ENCODE measurements at regions not wholly inside any gene's neighbourhood (a gene's known extent, or its start where the extent isn't known, plus 50 kb on each side); places are given as distances from the start of the nearest gene placed in this dataset.
"Not testable (repeated sequence)": the region's sequence is repeated elsewhere in the genome, so short reads cannot be mapped to it uniquely, and the experiment has no call there.

- Histone ChIP-seq H3K4me3 (no peak overlapping the region), H3K27me3 (no peaks in the 10 kb centered on the region), H3K27ac (no peak overlapping the region), H3K36me3 (no peaks in the 10 kb centered on the region), H3K9me3 (no peaks in the 10 kb centered on the region), H3K4me1 (peaks cover 0 to 12% (median 0%) of the 10 kb centered on the region in 4 donors)
- DNase-seq (no peak), ATAC-seq (peak; percentile 50 to 75 (median 64))
- WGBS (ENCODE audit: insufficient coverage, low coverage, low lambda C conversion rate, missing lambda C conversion rate): 13% methylated on average over 2 of the region's 2 CpGs
- intact Hi-C loops (cut with DNase I): no loop called here
- no peak for TF ChIP-seq CTCF (IDR thresholded peaks at IDR 0.05)
- TF ChIP-seq POLR2A (IDR thresholded peaks at IDR 0.05): no peak
Measured at GRCh38 chr21:21897275-21897883, 899.2 kb downstream of the NCAM2 start.

- intact Hi-C loops (cut with DNase I): no loop called here
- H3K4me3 ChIP-seq: no peak overlapping the region
Measured at GRCh38 chr21:21898801-21899200, 900.6 kb downstream of the NCAM2 start.

GRCh38 chr21:21902416-21902815 lies 904.2 kb downstream of the NCAM2 start:
- no CpG with 5 or more reads among the region's 28 CpGs for WGBS (ENCODE audit: insufficient coverage, low coverage, low lambda C conversion rate, missing lambda C conversion rate)
- H3K27me3 ChIP-seq; H3K36me3 ChIP-seq; H3K4me3 ChIP-seq; H3K27ac ChIP-seq; intact Hi-C loops (cut with DNase I); H3K9me3 ChIP-seq; H3K4me1 ChIP-seq; DNase-seq; ATAC-seq: not testable (repeated sequence)

More at GRCh38 chr21:21898801-21899200, 900.6 kb downstream of the NCAM2 start:
- Histone ChIP-seq H3K4me1 (peaks cover 0 to 12% (median 0%) of the 10 kb centered on the region in 4 donors), H3K27me3 (no peaks in the 10 kb centered on the region), H3K27ac (no peak overlapping the region), H3K36me3 (no peaks in the 10 kb centered on the region), H3K9me3 (no peaks in the 10 kb centered on the region)
- DNase-seq (no peak), ATAC-seq (no peak)
- 88% methylated on average over 1 of the region's 1 CpG for WGBS (ENCODE audit: insufficient coverage, low coverage, low lambda C conversion rate, missing lambda C conversion rate)
- TF ChIP-seq POLR2A (IDR thresholded peaks at IDR 0.05) (no peak), CTCF (IDR thresholded peaks at IDR 0.05) (no peak)

- intact Hi-C loops (cut with DNase I): no loop called here
- ATAC-seq (no peak), DNase-seq (no peak)
- TF ChIP-seq CTCF (IDR thresholded peaks at IDR 0.05) (no peak), POLR2A (IDR thresholded peaks at IDR 0.05) (no peak)
- Histone ChIP-seq H3K9me3 (no peaks in the 10 kb centered on the region), H3K27ac (no peak overlapping the region), H3K4me3 (no peak overlapping the region), H3K4me1 (no peaks in the 10 kb centered on the region), H3K36me3 (no peaks in the 10 kb centered on the region), H3K27me3 (no peaks in the 10 kb centered on the region)
- 56% methylated on average over 3 of the region's 3 CpGs for WGBS (ENCODE audit: insufficient coverage, low coverage, low lambda C conversion rate, missing lambda C conversion rate)
Measured at GRCh38 chr21:21907271-21907670, 909.1 kb downstream of the NCAM2 start.

- DNase-seq (no peak), ATAC-seq (no peak)
- TF ChIP-seq POLR2A (IDR thresholded peaks at IDR 0.05) (no peak), CTCF (IDR thresholded peaks at IDR 0.05) (no peak)
- no peaks in the 10 kb centered on the region for H3K36me3 ChIP-seq
- H3K4me3 ChIP-seq: no peak overlapping the region
- no peaks in the 10 kb centered on the region for H3K4me1 ChIP-seq
- no peaks in the 10 kb centered on the region for H3K27me3 ChIP-seq
- H3K27ac ChIP-seq: no peak overlapping the region
- intact Hi-C loops (cut with DNase I): no loop called here
- WGBS (ENCODE audit: insufficient coverage, low coverage, low lambda C conversion rate, missing lambda C conversion rate): 52% methylated on average over 2 of the region's 2 CpGs
- H3K9me3 ChIP-seq: no peaks in the 10 kb centered on the region
Measured at GRCh38 chr21:21915816-21916215, 917.6 kb downstream of the NCAM2 start.

Data from right lobe of liver (tissue), 6 donors.